Activated CD8-positive, alpha-beta T cell treated with anti-CD3 and anti-CD28 coated beads for 36 hours (primary cell): ENCODE measurements at regions not wholly inside any gene's neighbourhood (a gene's known extent, or its start where the extent isn't known, plus 50 kb on each side); places are given as distances from the start of the nearest gene placed in this dataset.

Experiments used
- ATAC-seq: fragments of 200-7000 bp; cut with Tn5 transposase; one replicate; pipeline ENCODE4 v1.10.0; 2021; ENCODE audit warnings: mild to moderate bottlenecking, moderate library complexity
- CTCF ChIA-PET: fragments of 350-600 bp; sonication (Branson Sonifier 250); formaldehyde crosslinking; loops from one replicate; lab custom pipeline; 2021; ENCODE audit warnings: antibody characterized with exemption; lab: Charles Lee
- POLR2A ChIA-PET: fragments of 350-600 bp; sonication (Branson Sonifier 250); formaldehyde crosslinking; loops from one replicate; lab custom pipeline; 2021; ENCODE audit warnings: antibody characterized with exemption; lab: Charles Lee
- DNase-seq: peaks from one replicate; pipeline ENCODE4 v3.0.0-alpha.2; 2020
- H3K27ac Mint-ChIP-seq: one replicate; pipeline ENCODE4 v1.8.0; 2021; ENCODE audit warnings: mild to moderate bottlenecking, mixed read lengths
- H3K27me3 Mint-ChIP-seq: one replicate; pipeline ENCODE4 v1.8.0; 2021; ENCODE audit warnings: mixed read lengths
- H3K36me3 Mint-ChIP-seq: one replicate; pipeline ENCODE4 v1.8.0; 2021; ENCODE audit warnings: low read depth, mixed read lengths
- H3K4me1 Mint-ChIP-seq: one replicate; pipeline ENCODE4 v1.8.0; 2021; ENCODE audit warnings: low read depth, mixed read lengths
- H3K4me3 Mint-ChIP-seq: one replicate; pipeline ENCODE4 v1.8.0; 2021; ENCODE audit warnings: mild to moderate bottlenecking, moderate library complexity, mixed read lengths
- H3K9me3 Mint-ChIP-seq: one replicate; pipeline ENCODE4 v1.8.0; 2021; ENCODE audit warnings: mixed read lengths
- intact Hi-C: fragments of 100-400 bp; cut with micrococcal nuclease; formaldehyde crosslinking; loops from one replicate; pipeline ENCODE4 v1.10.0; 2022
- TF ChIP-seq, protein P1 (sequence below): fragments of 200-600 bp; IDR thresholded peaks from one replicate; pipeline ENCODE4 v1.8.0; 2022; ENCODE audit warnings: antibody characterized with exemption, mild to moderate bottlenecking

DNA sequence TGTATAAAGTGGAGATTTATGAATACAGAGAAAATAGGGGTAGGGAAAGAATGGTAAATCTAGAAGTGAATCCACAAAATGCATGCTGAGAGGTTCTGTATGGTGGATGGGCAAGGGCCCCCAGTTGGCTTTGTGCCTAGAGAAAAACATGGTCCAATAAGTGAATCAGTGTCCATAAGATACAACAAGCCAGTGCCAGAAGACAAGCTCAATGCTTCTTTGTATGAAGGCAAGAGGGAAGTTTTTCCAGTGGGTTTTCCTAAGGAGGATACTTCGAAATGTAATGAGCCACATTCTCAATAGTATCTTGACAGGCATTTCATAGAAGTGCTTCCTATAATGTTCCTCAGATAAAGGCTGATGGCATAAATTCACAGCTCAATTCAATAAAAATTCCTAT is 169.4 kb upstream of the HMCN1 start:
- Mint-ChIP-seq H3K36me3 (no peaks in the 10 kb centered on the region), H3K9me3 (peaks cover 5% of the 10 kb centered on the region), H3K27ac (no peak overlapping the region), H3K27me3 (no peaks in the 10 kb centered on the region), H3K4me3 (no peak overlapping the region), H3K4me1 (peaks cover 74% of the 10 kb centered on the region)
- POLR2A ChIA-PET, result interaction anchor here (1.2 kb wide), 1 partner anchor 162 kb away, joined by 3 read pairs; no protein-coding TSS in a partner anchor
- DNase-seq (no peak), ATAC-seq (no peak)
- CTCF ChIA-PET, result interaction anchor here (0.8 to 2.0 kb wide), 5 partner anchors 32 to 395 kb away, joined by 3 to 5 read pairs (median 3); no protein-coding TSS in a partner anchor
- TF ChIP-seq, protein P1, sequence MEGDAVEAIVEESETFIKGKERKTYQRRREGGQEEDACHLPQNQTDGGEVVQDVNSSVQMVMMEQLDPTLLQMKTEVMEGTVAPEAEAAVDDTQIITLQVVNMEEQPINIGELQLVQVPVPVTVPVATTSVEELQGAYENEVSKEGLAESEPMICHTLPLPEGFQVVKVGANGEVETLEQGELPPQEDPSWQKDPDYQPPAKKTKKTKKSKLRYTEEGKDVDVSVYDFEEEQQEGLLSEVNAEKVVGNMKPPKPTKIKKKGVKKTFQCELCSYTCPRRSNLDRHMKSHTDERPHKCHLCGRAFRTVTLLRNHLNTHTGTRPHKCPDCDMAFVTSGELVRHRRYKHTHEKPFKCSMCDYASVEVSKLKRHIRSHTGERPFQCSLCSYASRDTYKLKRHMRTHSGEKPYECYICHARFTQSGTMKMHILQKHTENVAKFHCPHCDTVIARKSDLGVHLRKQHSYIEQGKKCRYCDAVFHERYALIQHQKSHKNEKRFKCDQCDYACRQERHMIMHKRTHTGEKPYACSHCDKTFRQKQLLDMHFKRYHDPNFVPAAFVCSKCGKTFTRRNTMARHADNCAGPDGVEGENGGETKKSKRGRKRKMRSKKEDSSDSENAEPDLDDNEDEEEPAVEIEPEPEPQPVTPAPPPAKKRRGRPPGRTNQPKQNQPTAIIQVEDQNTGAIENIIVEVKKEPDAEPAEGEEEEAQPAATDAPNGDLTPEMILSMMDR, result no peak
- intact Hi-C loops, result loop anchor here (5.0 to 10.0 kb wide), 2 partner anchors 110 to 128 kb away; no protein-coding TSS in a partner anchor

DNA sequence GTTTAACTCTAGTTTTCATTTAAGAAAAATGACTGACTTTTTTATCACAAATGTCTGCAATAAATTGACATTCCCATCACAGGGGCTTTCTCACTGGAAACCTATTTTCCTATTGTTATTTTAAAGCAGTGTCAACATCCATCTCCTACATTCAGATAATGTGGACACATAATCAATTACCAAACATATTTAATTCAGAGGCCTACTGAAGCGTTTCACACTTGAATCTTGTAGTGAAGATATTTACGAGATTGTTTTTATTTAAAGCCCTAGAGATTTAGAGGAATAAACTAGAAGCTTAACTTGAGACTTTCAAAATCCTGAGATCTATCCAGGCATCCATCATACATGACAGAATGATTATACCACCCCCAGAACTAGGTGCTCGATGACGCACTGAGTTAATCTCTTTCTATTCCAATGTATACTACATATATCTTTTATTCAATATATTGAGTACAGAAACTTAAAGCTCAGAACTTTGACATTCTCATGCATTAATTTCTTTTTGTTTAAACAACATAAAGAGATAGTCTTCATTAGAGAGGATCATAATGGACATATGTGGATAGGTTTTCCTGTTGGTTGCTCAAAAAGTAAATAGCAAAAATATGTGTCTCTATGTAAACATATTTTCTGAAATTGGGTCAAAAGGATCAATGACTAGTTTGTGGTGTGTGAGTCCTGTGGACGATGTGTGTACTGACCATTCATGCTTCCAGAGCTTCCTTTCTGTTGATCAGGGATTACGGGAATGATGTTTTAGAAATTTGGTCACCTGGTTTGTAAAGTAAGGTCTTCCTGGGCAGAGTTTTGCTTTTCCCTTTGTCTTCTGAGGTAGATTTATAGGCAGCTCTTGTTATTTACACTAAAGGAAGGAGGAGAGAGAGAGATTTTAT is 171.5 kb upstream of the HMCN1 start:
- ATAC-seq, result no peak
- no peaks in the 10 kb centered on the region for H3K27me3 Mint-ChIP-seq
- H3K36me3 Mint-ChIP-seq, result no peaks in the 10 kb centered on the region
- ChIA-PET POLR2A (interaction anchor here (0.6 kb wide), 1 partner anchor 245 kb away, joined by 3 read pairs; the partner anchor contains the start of gene IVNS1ABP), CTCF (interaction anchor here (1.3 to 1.7 kb wide), 3 partner anchors 33 to 118 kb away, joined by 3 to 5 read pairs (median 5); no protein-coding TSS in a partner anchor)
- H3K27ac Mint-ChIP-seq, result no peak overlapping the region
- H3K4me1 Mint-ChIP-seq, result peaks cover 61% of the 10 kb centered on the region
- intact Hi-C loops, result loop anchor here (10.0 kb wide), 1 partner anchor 112 kb away; no protein-coding TSS in a partner anchor
- H3K4me3 Mint-ChIP-seq, result no peak overlapping the region
- no peak for DNase-seq
- TF ChIP-seq, protein P1, result no peak
- peaks cover 2% of the 10 kb centered on the region for H3K9me3 Mint-ChIP-seq

DNA sequence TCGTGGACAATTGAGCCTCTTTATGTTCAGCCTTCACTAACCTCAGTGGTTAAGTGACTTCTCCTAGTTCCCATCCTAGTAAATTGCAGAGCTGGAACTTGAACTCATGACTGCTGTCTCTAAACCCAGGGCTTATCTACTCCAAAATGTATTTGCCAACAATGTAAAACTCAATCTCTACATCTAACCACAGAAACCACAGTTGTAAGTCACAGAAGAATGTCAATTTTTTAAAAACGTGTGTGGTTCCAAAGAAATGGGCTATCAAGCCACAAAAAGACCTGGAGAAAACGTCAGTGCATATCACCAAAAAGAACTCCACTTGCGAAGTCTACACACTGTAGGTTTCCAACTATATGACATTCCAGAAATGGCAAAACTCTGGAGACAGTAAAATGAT is 172.6 kb upstream of the HMCN1 start:
- Mint-ChIP-seq H3K27me3 (no peaks in the 10 kb centered on the region), H3K36me3 (no peaks in the 10 kb centered on the region), H3K4me3 (peak overlapping the region; percentile 15), H3K27ac (peak overlapping the region; percentile 83), H3K4me1 (peaks cover 50% of the 10 kb centered on the region), H3K9me3 (no peaks in the 10 kb centered on the region)
- CTCF ChIA-PET, result interaction anchor here (2.1 to 2.4 kb wide), 2 partner anchors 15 to 119 kb away, joined by 7 to 10 read pairs; no protein-coding TSS in a partner anchor
- intact Hi-C loops, result loop anchor here (2.0 to 10.0 kb wide), 2 partner anchors 75 to 113 kb away; no protein-coding TSS in a partner anchor
- TF ChIP-seq, protein P1, result no peak
- peak; percentile 12 for DNase-seq
- no peak for ATAC-seq
- POLR2A ChIA-PET, result no interaction called here

DNA sequence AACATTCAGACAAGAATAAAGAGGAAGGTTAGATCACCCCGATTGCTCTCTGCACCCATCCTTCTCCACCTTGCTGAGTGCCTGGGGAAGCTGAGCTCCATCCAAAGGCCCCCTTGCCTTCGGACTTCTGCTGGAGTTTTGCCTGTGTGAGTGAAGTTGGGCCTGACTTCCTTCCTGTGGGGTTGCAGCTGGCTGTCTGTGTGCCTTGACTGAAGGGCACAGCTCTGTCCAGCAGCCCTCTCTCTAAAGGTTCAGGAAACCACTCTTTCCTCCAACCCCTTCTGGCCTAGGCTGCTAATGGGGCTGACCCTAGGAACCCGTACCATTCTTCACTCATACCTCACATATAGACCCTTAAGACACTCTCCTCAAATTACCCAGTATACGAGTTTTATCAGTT is 173.4 kb upstream of the HMCN1 start:
- H3K36me3 Mint-ChIP-seq, result no peaks in the 10 kb centered on the region

More for the DNA sequence above, 173.4 kb upstream of the HMCN1 start:
- no peaks in the 10 kb centered on the region for H3K27me3 Mint-ChIP-seq
- H3K4me1 Mint-ChIP-seq, result peaks cover 43% of the 10 kb centered on the region
- H3K9me3 Mint-ChIP-seq, result no peaks in the 10 kb centered on the region
- DNase-seq (no peak), ATAC-seq (no peak)
- POLR2A ChIA-PET, result interaction anchor here (0.6 to 2.7 kb wide), 5 partner anchors 12 to 499 kb away, joined by 3 to 22 read pairs (median 4); partner anchors contain the start of gene IVNS1ABP
- peak overlapping the region; percentile 83 for H3K27ac Mint-ChIP-seq
- intact Hi-C loops, result loop anchor here (2.0 to 10.0 kb wide), 2 partner anchors 76 to 114 kb away; no protein-coding TSS in a partner anchor
- no peak overlapping the region for H3K4me3 Mint-ChIP-seq
- TF ChIP-seq, protein P1, result no peak
- CTCF ChIA-PET, result interaction anchor here (0.7 to 3.1 kb wide), 13 partner anchors 11 to 322 kb away, joined by 3 to 18 read pairs (median 4); partner anchors contain the start of gene IVNS1ABP
